K562 (cell line): ENCODE measurements at regions not wholly inside any gene's neighbourhood (a gene's known extent, or its start where the extent isn't known, plus 50 kb on each side); places are given as distances from the start of the nearest gene placed in this dataset.

Source experiments
- BRCA1 ChIP-seq, 2 experiments: fragments of 450-650 bp in 1 of 2; sonication (generic) in 1 of 2; formaldehyde crosslinking in 1 of 2; IDR thresholded peaks; 2 replicates each; pipeline versions ENCODE4 v1.5.0 to v1.6.1; 2017 to 2020; ENCODE audit warnings: mild to moderate bottlenecking in 1 of 2, missing genetic modification reagents in 1 of 2
- DMBX1 ChIP-seq: fragments of 250-450 bp; sonication (Bioruptor Pico); IDR thresholded peaks from 2 replicates; pipeline ENCODE4 v1.8.0; 2022; ENCODE audit warnings: inconsistent platforms, mild to moderate bottlenecking, moderate library complexity, borderline replicate concordance
- DNMT1 ChIP-seq: fragments of 450-650 bp; IDR thresholded peaks from 2 replicates; pipeline ENCODE4 v1.6.1; 2016; ENCODE audit warnings: antibody characterized with exemption, mild to moderate bottlenecking
- HDAC2 ChIP-seq: fragments of 450-650 bp; IDR thresholded peaks from 2 replicates; pipeline ENCODE4 v1.6.1; 2016; ENCODE audit warnings: mild to moderate bottlenecking
- HLTF ChIP-seq: fragments of 450-650 bp; IDR thresholded peaks from 2 replicates; pipeline ENCODE4 v1.6.1; 2016
- JUNB ChIP-seq: fragments of 450-650 bp; formaldehyde crosslinking; conservative IDR thresholded peaks from 2 replicates; pipeline ENCODE4 v1.4.0; 2020; ENCODE audit warnings: mild to moderate bottlenecking
- LARP7 ChIP-seq: fragments of 450-650 bp; IDR thresholded peaks from 2 replicates; pipeline ENCODE4 v1.6.1; 2016
- NR2C2 ChIP-seq, 2 experiments: fragments of 200-800 bp in 1 of 2; sonication (Bioruptor generic) in 1 of 2; sonication (generic) in 1 of 2; formaldehyde crosslinking in 1 of 2; IDR thresholded peaks; 2 replicates each; pipeline versions ENCODE4 v1.6.1 to v1.8.0; 2016 to 2022; ENCODE audit warnings: mild to moderate bottlenecking in 1 of 2, missing compliant biosample characterization in 1 of 2, missing genetic modification characterization in 1 of 2, missing genetic modification reagents in 1 of 2
- POLR2A ChIP-seq: fragments of 450-650 bp; conservative IDR thresholded peaks from 2 replicates; pipeline ENCODE4 v1.6.1; 2016
- PTTG1 ChIP-seq: fragments of 450-650 bp; IDR thresholded peaks from 2 replicates; pipeline ENCODE4 v1.6.1; 2016; ENCODE audit warnings: low read depth, mild to moderate bottlenecking, missing genetic modification characterization, missing compliant biosample characterization
- RBM17 ChIP-seq: fragments of 200-400 bp; formaldehyde crosslinking; IDR thresholded peaks from 2 replicates; pipeline ENCODE4 v1.6.1; 2017; ENCODE audit warnings: low read depth, mild to moderate bottlenecking, low read length, borderline replicate concordance
- SRSF7 ChIP-seq: fragments of 200-400 bp; formaldehyde crosslinking; optimal IDR thresholded peaks from 2 replicates; pipeline ENCODE3; 2017; ENCODE audit warnings: mild to moderate bottlenecking, low read depth, low read length
- TRIM24 ChIP-seq, 2 experiments: fragments of 450-650 bp; IDR thresholded peaks; 2 replicates each; pipeline ENCODE4 v1.6.1; 2016
- XRCC4 ChIP-seq: IDR thresholded peaks from one replicate; pipeline ENCODE4 v1.6.1; 2011; ENCODE audit not compliant: insufficient read depth, insufficient read length; ENCODE audit errors: extremely low read depth
- ZNF316 ChIP-seq: fragments of 450-650 bp; IDR thresholded peaks from 2 replicates; pipeline ENCODE4 v1.6.1; 2016
- ZNF431 ChIP-seq: sonication (generic); formaldehyde crosslinking; IDR thresholded peaks from 2 replicates; pipeline ENCODE4 v1.8.0; 2022; ENCODE audit warnings: mild to moderate bottlenecking, missing genetic modification reagents
- ZNF589 ChIP-seq: fragments of 200-800 bp; sonication (Bioruptor generic); IDR thresholded peaks from 2 replicates; pipeline ENCODE4 v1.6.1; 2016; ENCODE audit warnings: low read depth, missing genetic modification characterization, missing compliant biosample characterization
- ZNF639 ChIP-seq, 2 experiments: fragments of 200-800 bp in 1 of 2; sonication (Bioruptor generic) in 1 of 2; sonication (generic) in 1 of 2; formaldehyde crosslinking in 1 of 2; IDR thresholded peaks in 1 of 2; conservative IDR thresholded peaks in 1 of 2; 2 replicates each; pipeline versions ENCODE4 v1.5.0 to v1.6.1; 2016 to 2020; ENCODE audit warnings: missing compliant biosample characterization in 1 of 2, missing genetic modification characterization in 1 of 2, missing genetic modification reagents in 1 of 2
- ZNF740 ChIP-seq, 3 experiments: fragments of 200-800 bp in 1 of 3; sonication (Bioruptor generic) in 1 of 3; sonication (generic) in 1 of 3; formaldehyde crosslinking in 1 of 3; IDR thresholded peaks; 2 replicates each; pipeline versions ENCODE4 v1.6.1 to v1.8.0; 2016 to 2022; ENCODE audit warnings: mild to moderate bottlenecking in 2 of 3, missing compliant biosample characterization in 2 of 3, missing genetic modification characterization in 2 of 3, missing genetic modification reagents in 1 of 3
- ZNF785 ChIP-seq: fragments of 250-450 bp; sonication (Bioruptor Pico); IDR thresholded peaks from 2 replicates; pipeline ENCODE4 v1.4.0; 2020; ENCODE audit warnings: mild to moderate bottlenecking
- TF ChIP-seq, protein P1 (sequence below): fragments of 250-450 bp; sonication (Bioruptor Pico); IDR thresholded peaks from 2 replicates; pipeline ENCODE4 v1.5.0; 2021
- TF ChIP-seq, protein P2 (sequence below), 2 experiments: fragments of 450-650 bp in 1 of 2; sonication (generic) in 1 of 2; formaldehyde crosslinking in 1 of 2; IDR thresholded peaks in 1 of 2; conservative IDR thresholded peaks in 1 of 2; 2 replicates each; pipeline versions ENCODE4 v1.6.1 to v1.8.1; 2016 to 2023; ENCODE audit warnings: mild to moderate bottlenecking in 2 of 2, moderate library complexity in 2 of 2, inconsistent platforms in 1 of 2, missing genetic modification reagents in 1 of 2
- TF ChIP-seq, protein P3 (sequence below): fragments of 450-650 bp; formaldehyde crosslinking; IDR thresholded peaks from 2 replicates; pipeline ENCODE4 v1.4.0; 2022; ENCODE audit warnings: missing genetic modification characterization

- TF ChIP-seq TRIM24 (IDR thresholded peaks at IDR 0.05) = no peak
- TF ChIP-seq HDAC2 = no peak
- no peak for TF ChIP-seq ZNF785 (CRISPR knock-in tag)
- TF ChIP-seq DNMT1 = no peak
- TF ChIP-seq SRSF7 = no peak
- TF ChIP-seq ZNF589 (CRISPR knock-in tag) = peak; percentile 27; the same call in 1 of the 2 replicates
- TF ChIP-seq ZNF639 (CRISPR knock-in tag; conservative IDR thresholded peaks at IDR 0.05 in 1 of 2, IDR thresholded peaks at IDR 0.05 in 1 of 2) = no peak
- TF ChIP-seq HLTF = no peak
- TF ChIP-seq DMBX1 = no peak
- TF ChIP-seq, protein P1, sequence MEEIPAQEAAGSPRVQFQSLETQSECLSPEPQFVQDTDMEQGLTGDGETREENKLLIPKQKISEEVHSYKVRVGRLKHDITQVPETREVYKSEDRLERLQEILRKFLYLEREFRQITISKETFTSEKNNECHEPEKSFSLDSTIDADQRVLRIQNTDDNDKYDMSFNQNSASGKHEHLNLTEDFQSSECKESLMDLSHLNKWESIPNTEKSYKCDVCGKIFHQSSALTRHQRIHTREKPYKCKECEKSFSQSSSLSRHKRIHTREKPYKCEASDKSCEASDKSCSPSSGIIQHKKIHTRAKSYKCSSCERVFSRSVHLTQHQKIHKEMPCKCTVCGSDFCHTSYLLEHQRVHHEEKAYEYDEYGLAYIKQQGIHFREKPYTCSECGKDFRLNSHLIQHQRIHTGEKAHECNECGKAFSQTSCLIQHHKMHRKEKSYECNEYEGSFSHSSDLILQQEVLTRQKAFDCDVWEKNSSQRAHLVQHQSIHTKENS (CRISPR knock-in tag) = no peak
- TF ChIP-seq ZNF431 (CRISPR knock-in tag) = no peak
- TF ChIP-seq, protein P2, sequence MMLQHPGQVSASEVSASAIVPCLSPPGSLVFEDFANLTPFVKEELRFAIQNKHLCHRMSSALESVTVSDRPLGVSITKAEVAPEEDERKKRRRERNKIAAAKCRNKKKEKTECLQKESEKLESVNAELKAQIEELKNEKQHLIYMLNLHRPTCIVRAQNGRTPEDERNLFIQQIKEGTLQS (IDR thresholded peaks at IDR 0.05) = peak; percentile 6; the same call in 1 of the 2 replicates
- TF ChIP-seq, protein P2 (CRISPR knock-in tag; conservative IDR thresholded peaks at IDR 0.05) = no peak
- no peak for TF ChIP-seq BRCA1 (IDR thresholded peaks at IDR 0.05)
- TF ChIP-seq BRCA1 (CRISPR knock-in tag; IDR thresholded peaks at IDR 0.05) = no peak
- TF ChIP-seq JUNB (CRISPR knock-in tag) = no peak
- 0 out of 2 replicates have a peak, but pooled peaks have one; percentile 24 for TF ChIP-seq PTTG1 (tag)
- peak; percentile 57 for TF ChIP-seq ZNF316
- TF ChIP-seq XRCC4 = no peak
- TF ChIP-seq, protein P3, sequence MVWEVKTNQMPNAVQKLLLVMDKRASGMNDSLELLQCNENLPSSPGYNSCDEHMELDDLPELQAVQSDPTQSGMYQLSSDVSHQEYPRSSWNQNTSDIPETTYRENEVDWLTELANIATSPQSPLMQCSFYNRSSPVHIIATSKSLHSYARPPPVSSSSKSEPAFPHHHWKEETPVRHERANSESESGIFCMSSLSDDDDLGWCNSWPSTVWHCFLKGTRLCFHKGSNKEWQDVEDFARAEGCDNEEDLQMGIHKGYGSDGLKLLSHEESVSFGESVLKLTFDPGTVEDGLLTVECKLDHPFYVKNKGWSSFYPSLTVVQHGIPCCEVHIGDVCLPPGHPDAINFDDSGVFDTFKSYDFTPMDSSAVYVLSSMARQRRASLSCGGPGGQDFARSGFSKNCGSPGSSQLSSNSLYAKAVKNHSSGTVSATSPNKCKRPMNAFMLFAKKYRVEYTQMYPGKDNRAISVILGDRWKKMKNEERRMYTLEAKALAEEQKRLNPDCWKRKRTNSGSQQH = no peak
- TF ChIP-seq LARP7 = no peak
- TF ChIP-seq RBM17 = no peak
- TF ChIP-seq POLR2A = no peak
- no peak for TF ChIP-seq NR2C2 (CRISPR knock-in tag; IDR thresholded peaks at IDR 0.05)
- TF ChIP-seq NR2C2 (tag; IDR thresholded peaks at IDR 0.05) = peak; percentile 62
- no peak for TF ChIP-seq ZNF740 (CRISPR knock-in tag; IDR thresholded peaks at IDR 0.05)
- peak in 1 of 2 experiments; percentile 71; a peak in 2 of 4 replicates for TF ChIP-seq ZNF740 (tag; IDR thresholded peaks at IDR 0.05)
These were observed 58.1 kb upstream of the NUDT4 start (continued) for GRCh38 chr12:93319523-93320050.
